ENCODE measurements at regions not wholly inside any gene's neighbourhood (a gene's known extent, or its start where the extent isn't known, plus 50 kb on each side); places are given as distances from the start of the nearest gene placed in this dataset.

GRCh38 chr13:44808185-44808584 lies 181.1 kb downstream of the NUFIP1 start:
- no peak for TF ChIP-seq SIN3A (IDR thresholded peaks at IDR 0.05; ENCODE audit: borderline replicate concordance, insufficient read depth, low read depth, low read length)
- TF ChIP-seq, protein P1, sequence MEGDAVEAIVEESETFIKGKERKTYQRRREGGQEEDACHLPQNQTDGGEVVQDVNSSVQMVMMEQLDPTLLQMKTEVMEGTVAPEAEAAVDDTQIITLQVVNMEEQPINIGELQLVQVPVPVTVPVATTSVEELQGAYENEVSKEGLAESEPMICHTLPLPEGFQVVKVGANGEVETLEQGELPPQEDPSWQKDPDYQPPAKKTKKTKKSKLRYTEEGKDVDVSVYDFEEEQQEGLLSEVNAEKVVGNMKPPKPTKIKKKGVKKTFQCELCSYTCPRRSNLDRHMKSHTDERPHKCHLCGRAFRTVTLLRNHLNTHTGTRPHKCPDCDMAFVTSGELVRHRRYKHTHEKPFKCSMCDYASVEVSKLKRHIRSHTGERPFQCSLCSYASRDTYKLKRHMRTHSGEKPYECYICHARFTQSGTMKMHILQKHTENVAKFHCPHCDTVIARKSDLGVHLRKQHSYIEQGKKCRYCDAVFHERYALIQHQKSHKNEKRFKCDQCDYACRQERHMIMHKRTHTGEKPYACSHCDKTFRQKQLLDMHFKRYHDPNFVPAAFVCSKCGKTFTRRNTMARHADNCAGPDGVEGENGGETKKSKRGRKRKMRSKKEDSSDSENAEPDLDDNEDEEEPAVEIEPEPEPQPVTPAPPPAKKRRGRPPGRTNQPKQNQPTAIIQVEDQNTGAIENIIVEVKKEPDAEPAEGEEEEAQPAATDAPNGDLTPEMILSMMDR (IDR thresholded peaks at IDR 0.05) = no peak
